HepG2 (cell line): ENCODE measurements at regions not wholly inside any gene's neighbourhood (a gene's known extent, or its start where the extent isn't known, plus 50 kb on each side); places are given as distances from the start of the nearest gene placed in this dataset.

ENCODE experiments used
- ATAC-seq: fragments of 200-7000 bp; cut with Tn5 transposase; 3 replicates; pipeline ENCODE4 v1.9.1; 2020; ENCODE audit warnings: mild to moderate bottlenecking, moderate library complexity
- BruUV-seq: library from RNA; stranded (reverse); fragments of 400-500 nt; replicated peaks from 2 replicates; lab custom pipeline; 2021; lab: Mats Ljungman, UMichigan
- CTCF ChIA-PET: fragments of 300-600 bp; formaldehyde crosslinking; extraction: SDS; loops from one replicate; lab custom pipeline; 2021; ENCODE audit warnings: low total read pairs, inconsistent platforms, low intra/inter-chr PET ratio; lab: Yijun Ruan, JAX
- POLR2A ChIA-PET: fragments of 350-600 bp; sonication (Branson Sonifier 250); formaldehyde crosslinking; loops from one replicate; lab custom pipeline; 2020; ENCODE audit warnings: antibody characterized with exemption, inconsistent platforms; lab: Yijun Ruan, JAX
- DNase-seq: peaks from one replicate; pipeline ENCODE4 v3.0.0-alpha.2; 2015; ENCODE audit warnings: low spot score
- FAIRE-seq: peaks from 3 replicates; lab custom pipeline; 2011; peaks lifted over from hg19 to GRCh38; lab: Jason Lieb, UNC
- H2AFZ ChIP-seq: one replicate; pipeline ENCODE4 v1.6.1; 2011; ENCODE audit warnings: low read length, inconsistent platforms
- H3K27ac ChIP-seq: fragments of 300-600 bp; 3 replicates; pipeline ENCODE4 v1.8.0; 2011; ENCODE audit warnings: mixed run types, mild to moderate bottlenecking, mixed read lengths, low read length, inconsistent platforms; ENCODE audit not compliant: insufficient read depth; ENCODE audit errors: extremely low read length
- H3K27me3 ChIP-seq, 2 experiments: fragments of 200-600 bp in 1 of 2; 2 replicates in 1 of 2; 3 replicates in 1 of 2; pipeline versions ENCODE4 v1.6.0 to v1.8.0; 2011; ENCODE audit warnings: low read length in 2 of 2, mild to moderate bottlenecking in 2 of 2, moderate library complexity in 2 of 2, inconsistent platforms in 1 of 2; ENCODE audit not compliant: insufficient read depth in 2 of 2, control insufficient read depth in 1 of 2
- H3K36me3 ChIP-seq, 2 experiments: fragments of 200-600 bp in 1 of 2; replicated peaks in 1 of 2; 2 replicates in 1 of 2; 3 replicates in 1 of 2; pipeline versions ENCODE4 v1.5.1 to v1.8.0; 2011; ENCODE audit warnings: low read length in 2 of 2, inconsistent platforms in 1 of 2; ENCODE audit not compliant: insufficient read depth in 2 of 2, control insufficient read depth in 1 of 2
- H3K4me1 ChIP-seq: 2 replicates; pipeline ENCODE4 v1.5.1; 2012; ENCODE audit warnings: low read length, inconsistent platforms; ENCODE audit not compliant: insufficient read depth
- H3K4me2 ChIP-seq: 2 replicates; pipeline ENCODE4 v1.6.0; 2011; ENCODE audit warnings: low read depth, low read length, inconsistent platforms
- H3K4me3 ChIP-seq, 3 experiments: fragments of 200-600 bp in 1 of 3; sonication (generic), shearing (Covaris generic) in 1 of 3; replicated peaks in 1 of 3; 2 replicates each; pipeline ENCODE4 v1.5.1; 2011 to 2016; ENCODE audit warnings: low read length in 3 of 3, inconsistent platforms in 2 of 3, low read depth in 2 of 3, mild to moderate bottlenecking in 2 of 3, control low read depth in 1 of 3, mixed read lengths in 1 of 3; ENCODE audit not compliant: insufficient read depth in 1 of 3
- H3K79me2 ChIP-seq: one replicate; pipeline ENCODE4 v1.6.1; 2011; ENCODE audit warnings: low read length, inconsistent platforms; ENCODE audit not compliant: insufficient read depth
- H3K9ac ChIP-seq: 2 replicates; pipeline ENCODE4 v1.6.0; 2011; ENCODE audit warnings: mild to moderate bottlenecking, low read depth, low read length, inconsistent platforms; ENCODE audit not compliant: insufficient read depth
- H3K9me3 ChIP-seq: 2 replicates; pipeline ENCODE4 v1.5.1; 2012; ENCODE audit warnings: mild to moderate bottlenecking, low read length
- H4K20me1 ChIP-seq: 2 replicates; pipeline ENCODE4 v1.6.0; 2011; ENCODE audit warnings: inconsistent platforms, mild to moderate bottlenecking, low read length, moderate library complexity; ENCODE audit not compliant: insufficient read depth
- CEBPB ChIP-seq: IDR thresholded peaks from 2 replicates; pipeline ENCODE4 v1.6.1; 2011; ENCODE audit warnings: low read depth, low read length, improper control_type of control experiment, borderline replicate concordance
- CENPBD1 ChIP-seq: sonication (generic); formaldehyde crosslinking; IDR thresholded peaks from 2 replicates; pipeline ENCODE4 v1.8.0; 2022; ENCODE audit warnings: missing genetic modification reagents, low read depth, mild to moderate bottlenecking, borderline replicate concordance
- CENPT ChIP-seq: sonication (generic); formaldehyde crosslinking; IDR thresholded peaks from 2 replicates; pipeline ENCODE4 v1.8.0; 2022; ENCODE audit warnings: low read depth, mild to moderate bottlenecking, moderate library complexity, missing genetic modification reagents
- KDM1A ChIP-seq: IDR thresholded peaks from 2 replicates; pipeline ENCODE4 v1.6.1; 2016; ENCODE audit warnings: missing compliant biosample characterization
- RFXANK ChIP-seq: IDR thresholded peaks from 2 replicates; pipeline ENCODE4 v1.6.1; 2016
- SOX13 ChIP-seq, 3 experiments: fragments of 450-650 bp in 1 of 3; sonication (generic) in 1 of 3; formaldehyde crosslinking in 1 of 3; IDR thresholded peaks in 2 of 3; conservative IDR thresholded peaks in 1 of 3; 2 replicates each; pipeline versions ENCODE4 v1.5.0 to v1.6.1; 2016 to 2020; ENCODE audit warnings: antibody characterized with exemption in 1 of 3, mild to moderate bottlenecking in 1 of 3, missing compliant biosample characterization in 1 of 3, missing genetic modification reagents in 1 of 3, moderate library complexity in 1 of 3
- ZNF496 ChIP-seq: sonication (generic); formaldehyde crosslinking; IDR thresholded peaks from 2 replicates; pipeline ENCODE4 v1.8.1; 2023; ENCODE audit warnings: mild to moderate bottlenecking, moderate library complexity, missing genetic modification reagents; ENCODE audit not compliant: insufficient replicate concordance
- ZNF790 ChIP-seq: sonication (generic); formaldehyde crosslinking; IDR thresholded peaks from 2 replicates; pipeline ENCODE4 v1.8.0; 2022; ENCODE audit warnings: missing genetic modification reagents, mild to moderate bottlenecking, borderline replicate concordance
- WGBS: methylation state at CpG from one replicate; pipeline ENCODE4 v1.1.6; 2017; ENCODE audit warnings: low lambda C conversion rate; 5-methylcytosine and 5-hydroxymethylcytosine counted together
- in situ Hi-C: cut with HindIII; loops from 2 replicates; pipeline ENCODE4 v1.10.0; 2017; ENCODE audit warnings: low pct_unique_long_range_greater_than_20kb; ENCODE audit not compliant: extremely low pct_ligation_motif_present
- intact Hi-C: fragments of 100-400 bp; cut with micrococcal nuclease; formaldehyde crosslinking; loops from one replicate; pipeline ENCODE4 v1.10.0; 2022; ENCODE audit not compliant: unreplicated experiment
- TF ChIP-seq, protein P1 (sequence below): sonication (generic); formaldehyde crosslinking; IDR thresholded peaks from 2 replicates; pipeline ENCODE4 v1.5.0; 2020; ENCODE audit warnings: mild to moderate bottlenecking, missing genetic modification reagents
- TF ChIP-seq, protein P2 (sequence below): sonication (generic); formaldehyde crosslinking; IDR thresholded peaks from 2 replicates; pipeline ENCODE4 v1.4.0; 2020; ENCODE audit warnings: missing genetic modification reagents

GRCh38 chr5:110025160-110025559 is 335.4 kb downstream of the MAN2A1 start:
- no peak overlapping the region for H3K9ac ChIP-seq
- TF ChIP-seq SOX13 (IDR thresholded peaks at IDR 0.05) (no peak), SOX13 (CRISPR knock-in tag; conservative IDR thresholded peaks at IDR 0.05 in 1 of 2, IDR thresholded peaks at IDR 0.05 in 1 of 2) (no peak), CEBPB (peak; percentile 29; the same call in 1 of the 2 replicates)
- TF ChIP-seq, all 625 proteins: peak for 1
- Histone ChIP-seq H3K4me1 (peaks cover 23% of the 10 kb centered on the region), H3K27ac (no peak overlapping the region), H4K20me1 (no peaks in the 10 kb centered on the region), H3K9me3 (no peaks in the 10 kb centered on the region), H3K4me2 (no peak overlapping the region), H2AFZ (no peak overlapping the region), H3K36me3 (no peaks in the 10 kb centered on the region), H3K79me2 (no peaks in the 10 kb centered on the region), H3K4me3 (no peak overlapping the region), H3K27me3 (no peaks in the 10 kb centered on the region)
- BruUV-seq: no TSS peak
- intact Hi-C loops: no loop called here
- ATAC-seq (no peak), FAIRE-seq (no peak), DNase-seq (no peak)
- 42% methylated on average over 3 of the region's 3 CpGs for WGBS
- in situ Hi-C loops: no loop called here
- CTCF ChIA-PET: no interaction called here
- POLR2A ChIA-PET: no interaction called here

- Histone ChIP-seq H3K36me3 (no peaks in the 10 kb centered on the region), H3K4me3 (no peak overlapping the region), H2AFZ (no peak overlapping the region), H3K4me2 (no peak overlapping the region), H4K20me1 (no peaks in the 10 kb centered on the region), H3K9me3 (no peaks in the 10 kb centered on the region), H3K9ac (no peak overlapping the region), H3K27ac (no peak overlapping the region), H3K27me3 (no peaks in the 10 kb centered on the region), H3K4me1 (peaks cover 26% of the 10 kb centered on the region), H3K79me2 (no peaks in the 10 kb centered on the region)
- in situ Hi-C loops: no loop called here
- BruUV-seq: no TSS peak
- 0 out of 2 replicates have a peak, but pooled peaks have one; percentile 45 for TF ChIP-seq KDM1A (CRISPR knock-in tag)
- TF ChIP-seq, protein P1, sequence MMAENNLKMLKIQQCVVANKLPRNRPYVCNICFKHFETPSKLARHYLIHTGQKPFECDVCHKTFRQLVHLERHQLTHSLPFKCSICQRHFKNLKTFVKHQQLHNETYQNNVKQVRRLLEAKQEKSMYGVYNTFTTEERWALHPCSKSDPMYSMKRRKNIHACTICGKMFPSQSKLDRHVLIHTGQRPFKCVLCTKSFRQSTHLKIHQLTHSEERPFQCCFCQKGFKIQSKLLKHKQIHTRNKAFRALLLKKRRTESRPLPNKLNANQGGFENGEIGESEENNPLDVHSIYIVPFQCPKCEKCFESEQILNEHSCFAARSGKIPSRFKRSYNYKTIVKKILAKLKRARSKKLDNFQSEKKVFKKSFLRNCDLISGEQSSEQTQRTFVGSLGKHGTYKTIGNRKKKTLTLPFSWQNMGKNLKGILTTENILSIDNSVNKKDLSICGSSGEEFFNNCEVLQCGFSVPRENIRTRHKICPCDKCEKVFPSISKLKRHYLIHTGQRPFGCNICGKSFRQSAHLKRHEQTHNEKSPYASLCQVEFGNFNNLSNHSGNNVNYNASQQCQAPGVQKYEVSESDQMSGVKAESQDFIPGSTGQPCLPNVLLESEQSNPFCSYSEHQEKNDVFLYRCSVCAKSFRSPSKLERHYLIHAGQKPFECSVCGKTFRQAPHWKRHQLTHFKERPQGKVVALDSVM: peak; percentile 89
- no peak for TF ChIP-seq CENPBD1 (CRISPR knock-in tag)
- no peak for TF ChIP-seq ZNF496
- no peak for TF ChIP-seq CENPT (CRISPR knock-in tag)
- no peak for TF ChIP-seq ZNF790
- TF ChIP-seq, protein P2, sequence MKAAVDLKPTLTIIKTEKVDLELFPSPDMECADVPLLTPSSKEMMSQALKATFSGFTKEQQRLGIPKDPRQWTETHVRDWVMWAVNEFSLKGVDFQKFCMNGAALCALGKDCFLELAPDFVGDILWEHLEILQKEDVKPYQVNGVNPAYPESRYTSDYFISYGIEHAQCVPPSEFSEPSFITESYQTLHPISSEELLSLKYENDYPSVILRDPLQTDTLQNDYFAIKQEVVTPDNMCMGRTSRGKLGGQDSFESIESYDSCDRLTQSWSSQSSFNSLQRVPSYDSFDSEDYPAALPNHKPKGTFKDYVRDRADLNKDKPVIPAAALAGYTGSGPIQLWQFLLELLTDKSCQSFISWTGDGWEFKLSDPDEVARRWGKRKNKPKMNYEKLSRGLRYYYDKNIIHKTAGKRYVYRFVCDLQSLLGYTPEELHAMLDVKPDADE (CRISPR knock-in tag): no peak
- no peak for TF ChIP-seq RFXANK (CRISPR knock-in tag)
- no peak for DNase-seq
- no peak for FAIRE-seq
- POLR2A ChIA-PET: no interaction called here
- WGBS: 26% methylated on average over 1 of the region's 1 CpG
- intact Hi-C loops: no loop called here
- no peak for ATAC-seq
- CTCF ChIA-PET: no interaction called here
These were observed 338.0 kb downstream of the MAN2A1 start for GRCh38 chr5:110027527-110028322.
